HS-5 (cell line): ENCODE measurements at regions not wholly inside any gene's neighbourhood (a gene's known extent, or its start where the extent isn't known, plus 50 kb on each side); places are given as distances from the start of the nearest gene placed in this dataset.

Source experiments
- DNase-seq: peaks from one replicate; pipeline ENCODE4 v3.0.0-alpha.2; 2012; ENCODE audit warnings: low read depth

DNA sequence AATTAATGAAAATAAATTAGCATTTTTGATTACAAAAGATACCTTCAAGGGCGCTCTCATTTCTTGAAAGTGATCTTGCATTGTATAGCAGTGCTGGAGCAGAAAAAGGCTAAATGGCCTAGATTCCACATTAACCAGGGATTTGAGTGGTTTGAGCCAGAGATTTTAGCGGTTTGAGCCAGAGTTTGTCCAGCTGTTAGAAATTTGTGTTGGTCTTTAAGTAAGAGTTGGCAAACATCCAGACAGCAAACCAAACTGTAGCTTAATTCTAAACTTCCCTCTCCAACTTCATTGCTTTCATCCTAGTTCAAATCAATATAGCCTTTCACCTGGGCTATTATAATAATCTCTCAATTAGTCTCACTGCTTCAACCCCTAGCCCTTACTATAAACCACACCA, 351.7 kb downstream of the IGSF11 start:
- DNase-seq, result no peak

DNA sequence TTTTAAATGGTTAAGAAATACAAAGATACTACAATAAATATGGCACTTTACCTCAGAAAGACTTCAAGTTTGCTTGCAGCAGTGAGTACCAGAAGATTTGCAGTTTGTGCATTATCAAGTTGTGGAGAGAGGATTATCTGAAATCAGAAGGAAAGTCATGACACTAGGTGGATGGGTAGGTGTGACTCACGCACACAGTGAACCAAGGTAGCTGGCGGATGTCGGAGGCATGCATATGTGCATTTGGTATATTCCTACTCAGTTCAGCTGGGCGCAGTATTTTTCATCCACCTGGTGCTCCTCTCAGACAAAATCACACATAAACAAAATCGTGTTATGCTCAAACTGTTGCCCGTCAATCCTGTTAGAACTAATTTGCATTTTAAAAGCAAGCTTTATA, 351.0 kb downstream of the IGSF11 start:
- DNase-seq, result no peak

DNA sequence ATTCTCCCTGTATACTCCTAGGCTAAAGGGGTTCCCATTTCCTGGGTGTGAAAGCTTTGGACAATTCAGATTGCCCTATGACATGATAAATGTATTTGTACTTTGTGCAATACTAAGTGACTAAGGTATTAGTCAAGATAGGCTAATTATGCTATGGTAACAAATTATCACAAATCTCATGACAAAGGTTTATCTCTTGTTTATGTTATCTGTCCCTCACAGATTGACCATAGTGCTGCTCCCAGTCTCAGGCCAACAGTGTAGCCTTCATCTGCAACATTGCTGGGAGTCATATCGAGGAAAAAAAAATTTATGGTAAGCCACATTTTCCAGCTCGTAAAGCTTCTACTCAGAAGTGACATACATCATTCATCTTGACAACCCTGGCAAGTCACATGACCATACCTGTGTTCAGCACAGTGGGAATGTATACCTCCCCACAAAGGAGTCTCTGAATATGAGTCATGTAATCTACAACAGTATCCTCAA, 346.2 kb downstream of the IGSF11 start:
- DNase-seq, result no peak

DNA sequence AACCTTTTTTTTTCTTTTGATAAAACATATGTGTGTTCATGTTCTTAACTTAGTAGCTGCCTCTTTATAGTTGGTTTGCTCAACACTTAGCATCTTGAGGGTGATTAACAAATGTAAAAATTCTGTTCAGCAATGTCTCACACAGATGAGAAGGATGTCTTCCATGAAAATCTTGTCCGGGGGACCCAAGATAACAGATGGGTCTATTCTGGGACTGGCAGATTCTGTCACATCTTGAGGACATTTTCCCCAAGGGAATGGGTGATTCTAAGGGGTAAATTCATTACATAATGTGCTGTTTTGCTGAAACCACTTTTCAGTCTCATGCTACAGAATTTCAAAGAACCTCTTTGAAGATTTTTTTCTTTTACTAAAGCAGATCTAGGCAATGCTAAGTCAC, 342.2 kb downstream of the IGSF11 start:
- no peak for DNase-seq

DNA sequence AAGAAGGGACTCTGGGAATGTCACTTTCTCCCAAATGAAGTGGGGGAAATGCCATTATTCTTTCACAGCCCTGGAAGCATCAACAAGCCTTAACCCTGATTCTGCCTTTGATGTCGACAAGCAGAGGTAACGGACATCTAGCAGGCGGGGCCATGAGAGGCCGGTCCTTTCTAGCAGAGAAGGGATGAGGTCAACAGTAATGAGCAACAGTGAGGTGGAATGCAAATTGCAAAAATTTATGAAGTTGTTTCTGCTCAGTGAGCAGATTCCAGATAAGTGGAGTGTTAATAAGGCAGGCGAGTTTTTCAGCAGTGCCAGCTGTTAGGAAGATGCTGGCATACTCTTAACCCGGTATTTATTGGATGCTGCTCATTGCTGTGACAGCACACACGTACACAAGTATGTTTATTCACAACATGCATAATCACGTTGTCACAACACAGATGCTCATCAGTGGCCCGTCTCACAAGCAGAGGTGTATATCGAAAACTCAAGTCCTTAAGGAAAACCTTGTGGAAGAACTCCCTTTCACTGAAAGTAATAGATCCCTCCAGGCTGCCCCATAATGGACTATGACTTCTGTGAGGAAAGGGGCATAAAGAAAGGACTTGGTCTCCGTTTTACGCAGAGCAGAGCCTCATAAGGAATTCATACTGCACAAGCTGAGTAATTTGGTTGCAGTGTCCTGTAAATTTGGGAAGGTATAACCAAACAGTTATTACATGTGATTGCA, 329.0 kb downstream of the IGSF11 start:
- DNase-seq, result no peak

DNA sequence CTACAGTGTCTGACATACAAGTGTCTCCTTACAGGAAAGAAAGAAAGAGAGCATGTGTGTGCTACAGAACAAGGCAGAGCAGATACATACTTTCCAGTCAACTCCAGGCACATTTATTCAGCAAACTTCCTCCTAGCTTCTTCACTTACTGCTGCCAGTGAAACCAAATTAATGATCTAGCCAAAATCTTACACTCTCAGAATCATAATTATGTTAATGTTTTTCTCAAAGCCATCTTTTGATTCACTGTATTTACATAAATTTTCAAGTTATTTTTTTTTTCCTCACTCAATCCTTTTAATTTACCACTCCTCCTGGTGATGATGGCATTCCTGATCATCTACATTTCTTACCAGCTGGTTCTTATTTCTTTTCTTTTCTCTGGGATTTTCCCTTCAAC, 326.7 kb downstream of the IGSF11 start:
- DNase-seq, result no peak

DNA sequence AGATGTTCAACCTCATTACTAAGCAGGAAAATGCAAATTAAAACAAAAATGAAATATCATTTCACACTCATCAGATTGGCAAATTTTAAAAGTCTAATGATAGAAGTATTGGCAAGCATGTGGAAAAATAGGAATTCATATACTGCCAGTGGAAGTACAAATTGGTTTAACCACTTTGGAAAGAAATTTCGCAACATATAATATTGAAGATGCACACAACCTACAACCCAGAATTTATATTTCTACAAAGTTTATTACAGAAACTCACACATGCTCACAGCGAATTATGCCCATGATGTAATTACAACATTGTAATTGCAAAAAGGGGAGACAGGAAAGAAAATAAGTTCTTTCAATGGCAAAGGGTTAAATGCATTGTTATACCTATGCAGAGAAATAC, 324.1 kb downstream of the IGSF11 start:
- DNase-seq, result no peak

DNA sequence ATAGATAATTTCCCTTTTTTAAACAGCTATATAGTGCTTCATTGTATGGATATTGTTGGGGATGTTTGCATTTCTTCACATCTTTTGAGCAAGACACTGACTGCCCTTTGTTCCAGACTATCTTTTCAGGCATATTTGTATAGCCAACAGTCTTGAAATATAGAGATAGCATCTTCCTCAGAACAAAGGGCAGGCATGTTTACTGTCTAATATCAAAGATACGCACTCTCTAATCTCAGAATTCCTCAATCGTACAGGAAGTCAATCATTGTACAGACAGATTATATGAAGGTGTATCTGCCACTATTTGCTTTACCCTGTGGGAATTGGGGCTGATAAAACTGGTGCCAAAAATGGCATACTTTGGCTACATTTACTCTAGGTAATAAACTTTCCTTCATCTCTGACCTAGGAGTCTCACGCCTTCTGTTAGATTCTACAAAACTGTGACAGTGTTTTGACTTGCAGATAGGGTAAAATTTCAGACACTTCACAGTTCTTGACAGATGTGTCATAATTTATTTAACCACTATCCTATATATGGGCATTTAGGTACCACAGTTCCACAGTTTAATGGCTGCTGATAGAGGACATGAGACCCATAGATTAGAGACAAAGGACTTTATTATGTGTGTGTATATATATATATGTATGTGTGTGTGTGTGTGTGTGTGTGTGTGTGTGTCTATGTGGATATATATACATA, 321.0 kb downstream of the IGSF11 start:
- no peak for DNase-seq

DNA sequence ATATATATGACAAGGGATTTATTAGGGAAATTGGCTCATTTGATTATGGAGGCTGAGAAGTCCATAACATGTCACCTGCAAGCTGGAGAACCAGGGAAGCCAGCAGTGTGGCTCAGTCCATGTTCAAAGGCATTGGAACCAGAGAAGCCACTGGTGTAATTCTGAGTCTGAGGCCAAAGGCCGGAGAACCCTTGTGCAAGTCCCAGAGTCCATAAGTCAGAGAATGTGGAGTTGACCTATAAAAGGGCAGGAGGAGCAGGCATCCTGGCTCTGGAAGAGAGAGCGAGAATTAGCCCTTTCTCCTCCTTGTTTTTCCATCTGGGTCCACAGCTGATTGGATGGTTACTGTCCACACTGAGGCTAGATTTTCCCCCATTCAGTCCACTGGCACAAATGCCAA, 319.8 kb downstream of the IGSF11 start:
- DNase-seq, result no peak

DNA sequence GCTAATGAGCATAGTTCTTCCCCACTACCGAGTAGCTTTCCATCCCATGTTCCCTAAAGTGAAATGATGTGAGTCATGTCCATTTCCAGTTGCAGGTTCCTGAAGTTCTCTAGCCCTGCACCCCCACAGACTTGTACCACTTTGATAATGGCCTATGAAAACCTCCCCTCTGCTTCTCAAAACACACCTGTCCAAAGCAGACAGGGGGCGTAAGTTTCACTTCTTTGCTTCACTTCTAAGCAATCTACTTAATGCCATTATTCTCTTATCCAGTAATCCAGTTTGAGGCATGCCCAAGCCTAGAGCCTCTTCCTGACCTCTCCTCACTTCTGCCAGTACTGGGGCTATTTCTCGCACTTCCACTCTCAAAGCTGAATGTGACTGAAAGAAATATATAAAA, 305.1 kb downstream of the IGSF11 start:
- DNase-seq, result no peak

DNA sequence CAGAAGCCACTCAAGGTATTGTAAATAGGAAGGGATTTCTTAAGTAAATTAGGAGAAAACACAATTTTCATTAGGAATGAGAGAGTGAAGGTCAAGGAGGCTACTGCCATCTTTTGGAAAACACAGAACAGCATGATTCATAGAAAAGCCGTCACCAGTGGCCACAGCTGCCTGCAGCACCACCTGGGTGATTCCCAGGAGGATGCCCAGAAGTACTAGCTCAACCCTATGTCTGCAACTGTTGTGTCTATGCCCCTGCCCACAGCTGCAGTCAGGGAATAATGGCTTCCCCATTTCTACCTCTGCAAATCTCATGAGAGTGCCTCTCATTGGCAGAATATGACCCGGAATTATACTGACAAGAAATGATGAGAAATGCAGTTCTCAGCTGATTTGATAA, 300.0 kb downstream of the IGSF11 start:
- DNase-seq, result no peak

DNA sequence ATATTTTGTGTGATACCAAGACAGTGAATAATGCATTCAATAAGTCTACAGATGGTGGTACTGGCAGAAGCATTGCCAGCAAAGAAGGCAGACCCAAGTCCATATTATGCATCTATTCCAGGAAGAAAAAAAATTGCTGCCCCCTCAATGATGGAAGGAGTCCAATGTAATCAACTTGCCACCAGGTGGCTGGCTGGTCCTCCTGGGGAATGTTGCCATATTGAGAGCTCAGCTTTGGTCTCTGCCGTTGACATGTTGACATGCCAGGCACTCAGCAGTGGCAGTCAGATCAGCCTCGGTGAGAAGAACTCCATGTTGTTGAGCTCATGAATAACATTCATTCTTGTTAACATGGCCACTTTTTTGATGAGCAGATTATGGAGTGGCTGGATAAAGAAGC, 298.5 kb downstream of the IGSF11 start:
- no peak for DNase-seq

DNA sequence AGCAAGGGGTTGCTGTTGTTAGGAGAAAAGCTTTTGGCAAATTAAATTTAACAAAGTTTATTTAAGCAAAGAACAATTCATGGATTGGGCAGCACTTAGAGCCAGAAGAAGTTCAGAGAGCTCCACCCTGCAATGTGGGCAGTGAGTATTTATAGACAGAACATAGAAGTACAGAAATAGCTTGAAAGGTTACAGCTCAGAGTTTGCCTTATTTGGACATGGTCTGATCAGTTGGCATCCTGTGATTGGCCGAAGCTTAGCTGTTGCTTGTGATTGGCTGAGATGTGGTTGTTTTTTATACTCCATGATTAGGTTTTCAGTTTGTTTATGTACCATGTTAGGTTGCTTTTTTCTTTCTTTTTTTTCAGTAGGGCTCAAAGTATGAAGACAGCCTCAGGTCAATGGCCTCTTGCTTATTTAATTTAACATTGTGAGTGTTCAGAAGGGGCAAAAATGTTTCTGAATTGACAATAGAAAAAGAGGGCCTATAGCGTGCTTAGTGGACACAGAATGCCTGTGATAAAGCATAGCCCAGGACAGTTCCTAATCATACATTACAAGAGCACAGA, 293.8 kb downstream of the IGSF11 start:
- no peak for DNase-seq

DNA sequence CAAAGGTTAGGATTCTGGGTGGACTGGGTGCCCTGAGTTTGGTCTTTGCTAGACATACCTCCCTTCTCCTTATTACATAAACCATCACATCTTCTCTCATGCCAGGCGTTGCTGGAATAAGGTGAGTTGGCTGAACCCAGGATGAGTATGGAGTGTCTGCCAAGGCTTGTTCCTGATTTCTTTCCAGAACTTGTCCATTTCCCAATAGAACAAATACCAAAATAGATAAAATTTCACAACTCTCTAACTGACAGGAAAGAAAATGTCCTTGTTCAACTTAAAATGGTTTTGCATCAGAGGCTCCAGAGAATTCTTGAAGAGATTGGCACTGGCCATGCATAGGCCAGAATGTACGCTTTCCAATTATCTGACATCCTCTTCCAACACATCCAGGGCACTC, 291.9 kb downstream of the IGSF11 start:
- no peak for DNase-seq

DNA sequence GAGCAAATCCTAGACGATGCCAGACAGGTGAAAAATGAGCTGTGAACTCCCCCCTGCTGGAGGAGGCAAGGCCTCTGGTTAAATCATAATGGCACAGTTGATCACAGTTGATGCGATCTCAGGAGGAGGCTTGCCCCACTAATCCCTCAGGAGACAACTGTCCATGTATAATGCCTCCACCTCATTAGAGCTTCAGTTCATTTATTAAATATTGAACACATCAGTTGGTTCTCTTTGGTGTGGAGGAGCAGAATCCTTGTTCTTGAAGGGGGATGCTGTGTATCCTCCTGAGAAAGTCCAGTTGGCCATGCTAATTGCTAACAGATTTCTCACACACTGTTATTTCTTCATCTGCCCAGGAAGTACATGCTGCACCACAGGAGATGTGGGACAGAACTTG, 290.5 kb downstream of the IGSF11 start:
- DNase-seq, result no peak

DNA sequence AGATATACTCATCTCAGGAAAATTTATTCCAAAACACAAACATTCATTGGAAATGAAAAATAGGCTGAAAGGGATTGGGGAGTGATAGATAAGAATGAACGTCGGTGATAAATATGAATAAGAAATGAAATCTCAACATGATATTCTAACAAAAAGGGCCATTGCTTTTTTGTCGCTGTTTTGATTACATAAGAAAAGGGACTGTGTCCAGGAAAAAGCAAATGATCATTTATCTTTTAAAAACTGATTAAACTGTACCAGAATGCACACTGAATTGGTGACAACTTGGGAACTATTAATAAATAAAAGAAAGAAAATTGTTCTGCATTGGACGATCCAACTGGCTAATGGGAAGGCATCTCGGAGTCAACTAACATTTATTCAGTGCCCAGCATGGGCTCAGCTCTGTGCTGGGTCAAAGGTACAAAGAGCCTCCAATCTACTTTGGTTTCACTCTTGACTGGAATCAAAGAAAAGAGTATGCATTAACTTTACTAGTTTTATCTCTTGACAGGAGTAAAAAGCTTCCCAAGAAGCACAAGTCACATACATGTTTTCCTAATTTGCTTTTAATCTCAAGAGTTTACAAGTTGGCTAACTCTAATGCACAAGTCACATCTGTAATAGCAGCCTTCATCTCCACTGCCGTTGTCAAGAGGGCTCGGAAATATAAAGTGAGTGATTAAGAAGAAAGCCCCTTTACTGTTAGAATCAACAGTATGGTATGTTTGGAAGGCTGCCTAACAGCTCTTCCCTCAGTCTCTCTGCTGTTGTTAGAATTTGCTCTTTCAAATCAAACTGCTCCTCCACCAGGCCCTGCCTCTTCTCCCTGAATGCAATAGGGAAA, 280.0 kb downstream of the IGSF11 start:
- no peak for DNase-seq

DNA sequence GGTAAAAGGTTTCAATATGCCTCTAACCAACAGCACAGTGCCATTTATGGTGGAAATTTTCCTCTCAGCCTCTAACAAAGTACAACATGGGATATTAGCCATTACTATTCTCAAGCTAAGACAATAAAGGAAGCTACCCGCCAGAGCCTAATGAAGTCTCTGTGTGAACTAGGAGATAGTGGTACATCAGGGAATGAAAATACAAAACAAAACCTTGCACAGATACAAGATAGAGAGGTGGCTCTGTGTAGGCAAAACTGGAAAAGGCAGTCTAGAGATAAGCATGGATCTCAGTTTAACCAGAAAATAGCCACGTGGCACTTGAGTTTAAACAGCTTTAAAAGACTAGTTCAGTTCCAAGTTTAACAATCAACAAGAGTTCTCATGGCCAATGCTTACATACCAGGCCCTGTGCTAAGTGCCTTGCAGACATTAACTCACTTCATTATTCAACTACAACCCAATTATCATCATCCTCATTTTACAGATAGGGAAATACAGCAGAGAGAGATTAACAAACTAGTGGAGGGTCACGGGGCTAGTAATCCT, 279.3 kb downstream of the IGSF11 start:
- no peak for DNase-seq

DNA sequence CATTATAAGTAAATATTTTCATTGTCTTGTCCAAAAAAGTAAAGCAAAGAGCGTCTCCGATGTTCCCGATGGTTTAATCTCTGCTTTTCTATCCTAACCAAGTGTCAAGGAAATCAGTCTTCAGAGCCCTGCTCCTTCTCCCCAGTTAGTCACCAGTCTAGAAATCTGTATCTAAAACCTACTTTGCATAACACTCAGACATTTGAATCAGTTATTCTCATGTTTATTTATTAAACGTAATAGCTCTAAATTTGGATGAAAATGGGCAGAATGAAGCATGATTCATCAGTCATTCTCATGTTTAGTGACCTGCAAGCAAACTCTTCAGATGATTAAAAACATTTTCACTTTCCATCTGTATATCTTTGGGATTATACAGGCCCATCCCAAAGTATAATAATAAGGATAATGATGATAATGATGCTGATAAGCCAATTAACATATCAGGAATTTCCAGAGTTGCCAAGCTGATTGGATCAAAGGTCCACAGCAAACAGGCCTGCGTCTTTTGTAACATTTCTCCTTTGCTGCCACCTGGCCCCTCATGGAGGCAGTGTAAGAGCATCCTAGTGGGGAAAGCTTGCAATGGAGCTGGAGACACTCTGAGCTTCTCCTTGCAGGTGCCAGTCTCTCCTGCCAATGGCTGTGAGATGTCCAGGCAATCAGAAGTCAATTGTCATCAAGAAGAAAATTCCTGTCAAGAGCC, 273.9 kb downstream of the IGSF11 start:
- DNase-seq, result no peak

DNA sequence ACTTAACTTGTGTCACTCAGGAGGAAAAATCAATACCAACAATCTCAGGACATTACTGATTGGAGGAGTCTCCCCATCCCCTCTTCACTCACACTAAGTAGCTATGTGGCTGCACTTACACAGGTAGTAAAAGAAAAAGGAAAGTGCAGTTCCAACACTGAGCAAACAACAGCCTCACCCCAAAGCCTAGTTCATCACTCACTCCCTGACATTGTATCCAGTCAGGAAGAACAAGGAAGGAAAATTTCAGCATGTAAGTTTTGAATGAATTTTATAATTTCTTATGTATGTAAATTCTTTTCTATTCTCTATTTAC, 273.4 kb downstream of the IGSF11 start:
- DNase-seq, result no peak

DNA sequence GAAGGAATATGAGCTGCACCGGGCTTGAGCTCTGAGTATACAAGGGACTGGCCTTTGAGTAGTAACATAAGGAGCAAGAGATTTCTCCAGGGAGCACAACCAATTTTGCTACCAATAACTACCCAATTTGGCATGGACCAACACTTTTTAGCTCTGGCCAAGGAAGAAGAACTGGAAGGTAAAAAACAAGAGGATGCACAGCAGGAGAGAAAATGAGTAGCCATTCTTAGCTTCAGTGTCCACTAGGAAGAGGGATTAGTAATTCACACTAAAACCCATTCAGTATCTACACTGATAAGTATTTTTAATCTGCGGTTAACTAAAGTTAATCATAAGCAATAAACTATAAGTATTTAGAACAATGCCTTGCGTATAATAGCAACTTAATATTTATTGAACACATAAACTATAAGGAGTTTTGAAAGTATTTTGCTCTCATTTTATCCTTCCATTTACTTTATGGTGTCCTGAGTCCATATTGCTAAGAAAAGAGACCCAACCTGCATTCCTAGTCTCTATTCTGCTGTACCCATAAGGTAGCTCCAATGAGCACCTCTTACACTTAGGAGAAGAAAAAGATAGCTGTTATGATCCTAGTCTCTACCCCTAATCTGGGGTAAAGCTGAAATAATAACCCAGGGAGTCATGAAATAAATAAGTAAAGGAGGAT, 268.9 kb downstream of the IGSF11 start:
- DNase-seq, result no peak

DNA sequence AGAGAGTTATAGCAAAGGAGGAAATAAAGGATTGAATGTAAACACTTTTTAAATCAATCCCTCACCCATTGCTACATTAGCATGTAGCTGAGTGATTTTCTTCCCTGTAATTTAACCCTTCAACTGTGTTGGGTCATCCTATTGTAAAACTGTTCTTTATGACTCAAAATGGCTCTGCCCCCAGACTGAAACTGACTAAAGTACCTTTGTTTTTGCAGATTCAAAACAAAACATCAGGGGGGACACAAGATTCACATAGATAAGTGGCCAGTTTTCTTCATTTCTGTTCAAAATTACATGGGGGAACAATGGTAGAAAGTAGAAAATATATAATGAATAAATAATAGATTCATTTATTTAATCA, 268.4 kb downstream of the IGSF11 start:
- no peak for DNase-seq
